ENCODE measurements at regions not wholly inside any gene's neighbourhood (a gene's known extent, or its start where the extent isn't known, plus 50 kb on each side); places are given as distances from the start of the nearest gene placed in this dataset.
A peak's percentile ranks its signal among the peaks of the same experiment; 100 is the strongest.
"Not testable (repeated sequence)": the region's sequence is repeated elsewhere in the genome, so short reads cannot be mapped to it uniquely, and the experiment has no call there.

GRCh38 chr6:60338328-60339071 is 1947.5 kb downstream of the KHDRBS2 start:
- not testable (repeated sequence) for H3K4me3 ChIP-seq (ENCODE audit: low read length); H3K27ac ChIP-seq (ENCODE audit: low read depth, low read length); H3K4me1 ChIP-seq (ENCODE audit: control insufficient read depth, low read depth, low read length); H3K9ac ChIP-seq (ENCODE audit: low read length); H2BK120ac ChIP-seq (ENCODE audit: low read depth, low read length); H2BK15ac ChIP-seq (replicated peaks; ENCODE audit: low read depth); H4K5ac ChIP-seq (ENCODE audit: low read length); H3K36me3 ChIP-seq (ENCODE audit: control insufficient read depth, insufficient read depth, low read length); H3K79me1 ChIP-seq (ENCODE audit: low read length); H3K18ac ChIP-seq (ENCODE audit: low read length); H2AK5ac ChIP-seq (ENCODE audit: low read length); H3K23ac ChIP-seq (ENCODE audit: low read length); H3K27me3 ChIP-seq (ENCODE audit: insufficient read depth, low read length, poor library complexity); H3K4me2 ChIP-seq (ENCODE audit: low read length); H3K4ac ChIP-seq (ENCODE audit: low read depth, low read length); H3K56ac ChIP-seq (ENCODE audit: low read length); H3K79me2 ChIP-seq (ENCODE audit: control insufficient read depth, insufficient read depth, low read length); H4K8ac ChIP-seq (ENCODE audit: low read depth, low read length); H2BK5ac ChIP-seq (ENCODE audit: low read length)
- peak; percentile 49 for DNase-seq
- WGBS (ENCODE audit: extremely low coverage, insufficient coverage, low lambda C conversion rate): no CpG with 5 or more reads among the region's 2 CpGs

GRCh38 chr6:60335124-60335523 is 1950.9 kb downstream of the KHDRBS2 start:
- not testable (repeated sequence) for H2AK5ac ChIP-seq (ENCODE audit: low read length); H3K79me1 ChIP-seq (ENCODE audit: low read length); H4K8ac ChIP-seq (ENCODE audit: low read depth, low read length); H3K56ac ChIP-seq (ENCODE audit: low read length); H3K4ac ChIP-seq (ENCODE audit: low read depth, low read length); H3K36me3 ChIP-seq (ENCODE audit: control insufficient read depth, insufficient read depth, low read length); H3K79me2 ChIP-seq (ENCODE audit: control insufficient read depth, insufficient read depth, low read length); DNase-seq; H3K27me3 ChIP-seq (ENCODE audit: insufficient read depth, low read length, poor library complexity); H4K5ac ChIP-seq (ENCODE audit: low read length); H2BK5ac ChIP-seq (ENCODE audit: low read length); H3K27ac ChIP-seq (ENCODE audit: low read depth, low read length); H3K18ac ChIP-seq (ENCODE audit: low read length); H3K4me3 ChIP-seq (ENCODE audit: low read length); H3K4me2 ChIP-seq (ENCODE audit: low read length); H2BK120ac ChIP-seq (ENCODE audit: low read depth, low read length); H3K23ac ChIP-seq (ENCODE audit: low read length); H3K9ac ChIP-seq (ENCODE audit: low read length); H3K4me1 ChIP-seq (ENCODE audit: control insufficient read depth, low read depth, low read length); H2BK15ac ChIP-seq (replicated peaks; ENCODE audit: low read depth)
- no CpG with 5 or more reads among the region's 2 CpGs for WGBS (ENCODE audit: extremely low coverage, insufficient coverage, low lambda C conversion rate)

DNA sequence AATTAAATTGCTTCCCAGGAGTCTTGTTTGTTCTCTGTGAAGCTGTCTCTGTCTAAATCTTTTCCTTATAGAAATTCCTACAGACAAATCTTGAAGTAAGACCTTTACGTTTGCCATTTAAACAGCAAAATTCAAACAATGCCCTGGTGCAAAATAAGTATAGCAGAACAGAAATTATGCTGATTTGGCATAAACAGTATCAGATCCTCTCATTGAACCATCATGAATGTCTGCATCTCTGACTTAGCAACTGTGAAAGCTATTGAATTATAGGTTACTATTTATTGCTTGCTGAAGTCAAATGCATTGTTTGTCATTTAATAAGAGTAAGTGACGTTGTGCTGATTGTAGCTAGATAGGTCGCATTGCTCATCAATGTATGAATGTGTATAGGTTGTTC is 1952.3 kb downstream of the KHDRBS2 start:
- H3K79me2 ChIP-seq (ENCODE audit: control insufficient read depth, insufficient read depth, low read length); H2BK120ac ChIP-seq (ENCODE audit: low read depth, low read length); H3K18ac ChIP-seq (ENCODE audit: low read length); H3K4me1 ChIP-seq (ENCODE audit: control insufficient read depth, low read depth, low read length); H2AK5ac ChIP-seq (ENCODE audit: low read length); H3K4ac ChIP-seq (ENCODE audit: low read depth, low read length); H3K4me3 ChIP-seq (ENCODE audit: low read length); H3K27ac ChIP-seq (ENCODE audit: low read depth, low read length); H3K56ac ChIP-seq (ENCODE audit: low read length); DNase-seq; H3K27me3 ChIP-seq (ENCODE audit: insufficient read depth, low read length, poor library complexity); H2BK15ac ChIP-seq (replicated peaks; ENCODE audit: low read depth); H2BK5ac ChIP-seq (ENCODE audit: low read length); H3K79me1 ChIP-seq (ENCODE audit: low read length); H3K4me2 ChIP-seq (ENCODE audit: low read length); H3K36me3 ChIP-seq (ENCODE audit: control insufficient read depth, insufficient read depth, low read length); H3K23ac ChIP-seq (ENCODE audit: low read length); H4K8ac ChIP-seq (ENCODE audit: low read depth, low read length); H4K5ac ChIP-seq (ENCODE audit: low read length); H3K9ac ChIP-seq (ENCODE audit: low read length): not testable (repeated sequence)
- WGBS (ENCODE audit: extremely low coverage, insufficient coverage, low lambda C conversion rate): no CpG with 5 or more reads among the region's 3 CpGs

DNA sequence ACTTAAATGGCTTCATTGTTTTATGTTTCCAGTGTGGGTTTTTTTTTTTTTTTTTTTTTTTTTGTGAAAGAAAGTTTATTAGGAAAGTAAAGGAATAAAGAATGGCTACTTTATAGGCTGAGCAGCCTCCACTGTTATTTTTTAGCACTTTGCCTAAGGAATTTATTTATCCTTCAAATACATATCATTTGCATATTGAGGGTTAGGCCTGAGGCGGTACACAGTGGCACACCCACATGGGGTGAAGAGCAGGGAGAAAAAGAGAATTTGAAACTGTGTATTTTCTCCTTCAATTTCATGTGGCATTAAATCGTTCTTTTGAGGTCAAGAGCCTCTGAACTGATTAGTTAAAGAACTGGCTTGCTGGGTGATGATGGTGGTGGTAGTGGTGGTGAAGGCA is 1977.1 kb downstream of the KHDRBS2 start:
- not testable (repeated sequence) for H3K9ac ChIP-seq (ENCODE audit: low read length); H2AK5ac ChIP-seq (ENCODE audit: low read length); H3K23ac ChIP-seq (ENCODE audit: low read length); H4K8ac ChIP-seq (ENCODE audit: low read depth, low read length); DNase-seq; H3K4me3 ChIP-seq (ENCODE audit: low read length); H4K5ac ChIP-seq (ENCODE audit: low read length); H3K4ac ChIP-seq (ENCODE audit: low read depth, low read length); H3K27ac ChIP-seq (ENCODE audit: low read depth, low read length); H3K4me1 ChIP-seq (ENCODE audit: control insufficient read depth, low read depth, low read length); H2BK15ac ChIP-seq (replicated peaks; ENCODE audit: low read depth); H2BK5ac ChIP-seq (ENCODE audit: low read length); H3K4me2 ChIP-seq (ENCODE audit: low read length); H3K36me3 ChIP-seq (ENCODE audit: control insufficient read depth, insufficient read depth, low read length); H2BK120ac ChIP-seq (ENCODE audit: low read depth, low read length); H3K79me1 ChIP-seq (ENCODE audit: low read length); H3K79me2 ChIP-seq (ENCODE audit: control insufficient read depth, insufficient read depth, low read length); H3K56ac ChIP-seq (ENCODE audit: low read length); H3K18ac ChIP-seq (ENCODE audit: low read length); H3K27me3 ChIP-seq (ENCODE audit: insufficient read depth, low read length, poor library complexity)
- WGBS (ENCODE audit: extremely low coverage, insufficient coverage, low lambda C conversion rate): no CpG with 5 or more reads among the region's 2 CpGs
